ENCODE measurements at regions not wholly inside any gene's neighbourhood (a gene's known extent, or its start where the extent isn't known, plus 50 kb on each side); places are given as distances from the start of the nearest gene placed in this dataset.

DNA sequence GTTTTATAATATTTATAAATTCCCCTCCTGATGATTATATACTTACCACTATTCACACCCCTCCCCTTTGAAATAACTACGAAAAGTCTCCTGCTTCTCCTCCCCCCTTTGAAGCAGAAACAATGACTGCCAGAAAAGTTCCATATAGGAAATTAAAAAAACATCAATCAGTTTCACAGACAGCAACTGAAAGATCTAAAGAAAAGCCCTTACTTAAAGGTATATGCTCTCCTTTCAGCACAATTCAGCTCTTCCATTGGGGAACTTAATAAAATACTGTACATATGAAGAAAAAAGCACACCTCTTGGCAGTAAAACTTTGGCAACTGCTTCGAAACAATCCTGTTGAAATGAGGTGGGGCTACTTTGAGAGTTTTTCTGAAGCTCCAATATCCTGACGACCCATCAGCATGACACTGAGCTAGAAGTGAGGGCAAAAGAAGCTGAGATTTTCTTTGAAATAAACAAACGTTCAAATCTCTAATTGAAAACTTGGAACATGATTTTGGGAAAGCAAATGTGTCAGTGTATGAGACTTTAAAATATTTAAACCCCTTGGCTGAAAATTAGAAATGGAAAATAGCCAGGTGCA is 147.6 kb upstream of the RXFP2 start:
- TF ChIP-seq, protein P1, sequence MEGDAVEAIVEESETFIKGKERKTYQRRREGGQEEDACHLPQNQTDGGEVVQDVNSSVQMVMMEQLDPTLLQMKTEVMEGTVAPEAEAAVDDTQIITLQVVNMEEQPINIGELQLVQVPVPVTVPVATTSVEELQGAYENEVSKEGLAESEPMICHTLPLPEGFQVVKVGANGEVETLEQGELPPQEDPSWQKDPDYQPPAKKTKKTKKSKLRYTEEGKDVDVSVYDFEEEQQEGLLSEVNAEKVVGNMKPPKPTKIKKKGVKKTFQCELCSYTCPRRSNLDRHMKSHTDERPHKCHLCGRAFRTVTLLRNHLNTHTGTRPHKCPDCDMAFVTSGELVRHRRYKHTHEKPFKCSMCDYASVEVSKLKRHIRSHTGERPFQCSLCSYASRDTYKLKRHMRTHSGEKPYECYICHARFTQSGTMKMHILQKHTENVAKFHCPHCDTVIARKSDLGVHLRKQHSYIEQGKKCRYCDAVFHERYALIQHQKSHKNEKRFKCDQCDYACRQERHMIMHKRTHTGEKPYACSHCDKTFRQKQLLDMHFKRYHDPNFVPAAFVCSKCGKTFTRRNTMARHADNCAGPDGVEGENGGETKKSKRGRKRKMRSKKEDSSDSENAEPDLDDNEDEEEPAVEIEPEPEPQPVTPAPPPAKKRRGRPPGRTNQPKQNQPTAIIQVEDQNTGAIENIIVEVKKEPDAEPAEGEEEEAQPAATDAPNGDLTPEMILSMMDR (IDR thresholded peaks at IDR 0.05), result no peak
- no peak for TF ChIP-seq POLR2A (IDR thresholded peaks at IDR 0.05)

Measured in adrenal gland (tissue), 5 donors.